GM12891 (cell line): ENCODE measurements at regions not wholly inside any gene's neighbourhood (a gene's known extent, or its start where the extent isn't known, plus 50 kb on each side); places are given as distances from the start of the nearest gene placed in this dataset.

Experiments used
- PAX5 ChIP-seq: IDR thresholded peaks from 2 replicates; pipeline ENCODE4 v1.6.1; 2011; ENCODE audit warnings: low read length, moderate library complexity, mild to moderate bottlenecking; ENCODE audit not compliant: insufficient read depth, severe bottlenecking
- POLR2A ChIP-seq: IDR thresholded peaks from 2 replicates; pipeline ENCODE4 v1.6.1; 2011; ENCODE audit warnings: low read depth, low read length, control low read depth
- POLR2AphosphoS5 ChIP-seq: IDR thresholded peaks from 2 replicates; pipeline ENCODE4 v1.6.1; 2011; ENCODE audit warnings: low read depth, low read length, control low read depth
- POU2F2 ChIP-seq: IDR thresholded peaks from 2 replicates; pipeline ENCODE4 v1.6.1; 2011; ENCODE audit warnings: low read depth, mild to moderate bottlenecking, control low read depth, low read length, moderate library complexity
- SPI1 ChIP-seq: IDR thresholded peaks from 2 replicates; pipeline ENCODE4 v1.6.1; 2011; ENCODE audit warnings: low read depth, low read length, control low read depth
- TAF1 ChIP-seq: IDR thresholded peaks from 2 replicates; pipeline ENCODE4 v1.6.1; 2011; ENCODE audit warnings: low read depth, low read length, control low read depth

GRCh38 chr11:100546714-100547113, 140.4 kb upstream of the ARHGAP42 start:
- no peak for TF ChIP-seq PAX5
- no peak for TF ChIP-seq POLR2AphosphoS5
- no peak for TF ChIP-seq POLR2A
- no peak for TF ChIP-seq TAF1
- no peak for TF ChIP-seq POU2F2
- no peak for TF ChIP-seq SPI1
